ENCODE measurements at regions not wholly inside any gene's neighbourhood (a gene's known extent, or its start where the extent isn't known, plus 50 kb on each side); places are given as distances from the start of the nearest gene placed in this dataset.

DNA sequence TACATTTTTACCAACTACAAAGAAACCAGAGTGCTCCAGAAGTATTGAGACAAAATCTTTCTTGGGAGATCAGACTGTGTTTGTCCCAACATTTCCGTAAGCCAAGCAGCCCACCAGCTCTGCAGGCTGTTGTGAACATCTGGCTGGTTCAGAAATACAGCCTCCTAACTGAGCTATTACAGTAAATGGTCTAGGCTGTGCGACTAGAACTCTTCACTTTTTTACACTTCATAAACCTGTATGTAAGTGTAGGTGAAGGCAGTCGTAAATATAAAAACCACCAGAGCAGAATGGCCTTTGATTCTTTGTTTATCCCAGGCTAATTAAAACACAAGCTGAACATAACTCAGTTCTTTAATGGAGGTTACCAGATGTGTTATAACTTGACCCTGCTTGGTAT is 235.3 kb downstream of the ARRDC4 start:
- no peak for DNase-seq (ENCODE audit: low read depth in 2 of 2)

- no peak for DNase-seq (ENCODE audit: low read depth in 2 of 2)
These were observed 235.9 kb downstream of the ARRDC4 start for GRCh38 chr15:98196371-98196770.

DNA sequence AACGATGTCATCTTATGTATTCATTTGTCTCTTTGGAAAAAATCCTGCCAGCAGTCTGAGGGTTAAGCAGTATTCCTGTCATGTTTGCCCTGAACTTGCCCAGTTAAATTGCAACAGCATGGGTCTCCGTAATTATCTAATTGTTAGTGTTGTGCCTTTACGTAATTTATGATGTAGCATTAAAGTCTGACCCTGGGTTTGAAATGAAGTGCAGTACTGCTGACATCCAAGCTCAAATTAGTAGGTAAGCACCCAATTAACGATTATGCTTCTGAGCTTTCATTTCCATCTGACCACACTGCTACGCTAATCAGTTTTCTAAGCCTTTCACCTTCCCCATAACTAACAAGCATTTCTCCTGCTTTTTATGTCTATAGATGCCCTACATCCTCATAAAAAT is 241.8 kb downstream of the ARRDC4 start:
- no peak for DNase-seq (ENCODE audit: low read depth in 2 of 2)

DNA sequence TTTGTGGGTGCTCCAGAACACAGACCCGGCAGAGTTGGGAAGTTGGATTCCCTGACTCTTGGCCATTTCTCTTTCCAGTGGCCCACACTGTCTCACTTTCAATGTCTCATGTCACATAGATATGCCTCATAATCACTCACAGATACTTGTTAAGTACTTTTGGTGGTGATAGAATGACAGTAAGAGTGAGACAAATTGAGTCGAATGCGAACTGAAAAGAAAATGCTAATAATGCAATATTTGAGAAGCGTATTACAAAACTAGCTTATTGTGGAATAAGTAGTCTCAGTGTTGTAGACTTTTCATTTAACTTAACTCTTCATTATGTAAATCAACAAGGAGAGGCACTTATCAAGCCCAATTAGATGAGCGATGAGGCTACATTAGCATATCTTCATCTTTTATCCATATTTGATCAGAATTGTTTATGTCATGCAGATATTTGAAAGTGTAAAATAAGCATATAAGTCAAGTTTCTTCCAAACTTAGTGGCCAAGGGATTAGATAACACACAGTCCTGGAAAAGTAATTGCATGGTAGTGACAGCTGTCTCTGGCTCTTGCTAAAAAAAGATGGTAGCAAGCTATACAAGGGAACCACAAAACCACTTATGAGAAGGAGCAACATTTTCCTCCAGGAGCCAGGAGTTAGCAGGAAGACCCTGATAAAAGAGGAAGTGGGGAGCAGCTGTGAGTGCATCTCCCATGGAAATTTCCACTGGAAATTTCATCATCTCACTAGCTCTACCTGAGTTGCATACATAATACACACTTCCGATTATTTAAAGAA is 243.6 kb downstream of the ARRDC4 start:
- no peak for DNase-seq (ENCODE audit: low read depth in 2 of 2)

- no peak for DNase-seq (ENCODE audit: low read depth in 2 of 2)
These were observed 247.4 kb downstream of the ARRDC4 start for GRCh38 chr15:98207928-98208327.

DNA sequence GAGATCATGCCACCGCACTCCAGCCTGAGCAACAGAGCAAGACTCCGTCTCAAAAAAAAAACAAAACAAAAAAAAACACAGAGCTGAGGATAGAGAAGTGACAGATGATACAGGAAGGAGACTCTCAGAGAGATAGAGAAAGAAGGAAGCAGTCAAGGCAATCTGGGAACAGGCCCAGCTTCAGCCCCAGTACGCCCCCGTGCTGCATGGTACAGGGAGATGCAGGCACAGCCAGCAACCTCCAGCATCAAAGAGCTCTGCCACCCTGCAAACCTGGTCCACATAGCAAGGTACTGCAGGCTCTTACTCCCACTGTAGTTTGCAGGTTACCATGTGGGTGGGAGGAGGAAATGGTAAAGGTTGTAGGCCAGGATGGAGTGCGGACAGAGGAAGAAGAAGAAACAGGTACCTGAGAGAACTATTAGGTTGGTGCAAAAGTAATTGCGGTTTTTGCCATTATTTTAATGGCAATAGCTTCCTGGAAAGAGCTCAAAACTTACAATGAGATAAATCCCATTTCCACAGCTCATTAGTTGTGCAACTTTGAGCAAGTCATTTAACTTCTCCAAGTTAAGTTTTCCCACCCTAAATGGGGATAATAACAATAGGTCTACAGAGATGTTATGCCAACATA is 253.0 kb downstream of the ARRDC4 start:
- no peak for DNase-seq (ENCODE audit: low read depth in 2 of 2)

DNA sequence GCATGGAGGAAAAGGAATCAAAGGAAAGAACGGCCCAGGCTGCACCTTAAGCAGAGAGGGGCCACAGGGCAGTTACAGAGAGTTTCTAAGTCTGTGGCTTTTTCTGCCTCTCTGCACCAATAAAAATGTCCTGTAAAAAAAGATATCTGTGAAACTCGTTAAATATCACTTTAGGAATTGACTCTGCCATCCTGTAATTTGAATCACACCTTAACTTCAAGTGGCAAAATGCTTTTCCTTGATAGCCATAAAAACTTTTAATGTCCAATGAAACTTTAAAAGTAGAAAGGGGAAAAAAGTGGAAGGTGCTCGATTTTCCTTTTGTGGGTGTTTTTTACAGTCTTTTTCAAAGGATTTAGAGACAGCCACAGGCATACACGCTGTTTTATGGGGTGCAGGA is 255.7 kb downstream of the ARRDC4 start:
- DNase-seq (ENCODE audit: low read depth in 2 of 2): no peak

DNA sequence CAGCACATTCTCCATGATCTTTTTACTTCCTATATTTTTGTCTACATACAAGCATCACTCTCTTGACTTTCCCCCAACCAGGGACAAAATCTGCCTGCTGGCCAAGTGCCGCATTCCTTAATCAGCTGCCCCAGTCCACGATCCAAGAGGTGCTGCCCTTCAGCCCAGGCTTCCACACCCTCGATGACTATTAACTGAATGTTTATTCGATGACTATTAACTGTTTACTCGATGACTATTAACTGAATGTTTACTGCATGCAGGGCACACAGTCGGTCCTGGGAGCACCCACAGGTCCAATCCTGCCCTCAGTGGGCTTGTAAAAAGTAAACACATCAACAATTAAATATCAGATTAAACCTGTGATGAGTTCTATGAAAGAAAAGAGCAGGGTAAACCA is 256.9 kb downstream of the ARRDC4 start:
- DNase-seq (ENCODE audit: low read depth in 2 of 2): no peak

DNA sequence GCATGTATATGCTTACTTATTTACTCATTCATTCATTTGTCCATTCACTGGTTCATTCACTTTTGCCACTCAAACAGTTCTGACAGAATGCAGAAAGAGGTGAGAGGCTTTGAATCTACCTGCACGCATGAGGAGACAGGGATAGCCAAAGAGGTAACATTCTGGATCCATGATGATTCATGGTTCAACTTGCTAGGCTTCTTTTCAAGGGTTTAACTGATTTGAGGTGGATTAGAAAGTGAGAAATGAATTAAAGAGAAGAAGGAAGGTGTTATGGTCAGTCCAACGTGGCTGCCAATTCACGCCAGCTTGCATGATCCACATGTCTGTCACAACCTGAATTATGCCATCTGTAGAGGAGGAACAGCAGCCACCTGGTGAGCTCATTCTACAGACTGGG is 260.6 kb downstream of the ARRDC4 start:
- DNase-seq (ENCODE audit: low read depth in 2 of 2): no peak

DNA sequence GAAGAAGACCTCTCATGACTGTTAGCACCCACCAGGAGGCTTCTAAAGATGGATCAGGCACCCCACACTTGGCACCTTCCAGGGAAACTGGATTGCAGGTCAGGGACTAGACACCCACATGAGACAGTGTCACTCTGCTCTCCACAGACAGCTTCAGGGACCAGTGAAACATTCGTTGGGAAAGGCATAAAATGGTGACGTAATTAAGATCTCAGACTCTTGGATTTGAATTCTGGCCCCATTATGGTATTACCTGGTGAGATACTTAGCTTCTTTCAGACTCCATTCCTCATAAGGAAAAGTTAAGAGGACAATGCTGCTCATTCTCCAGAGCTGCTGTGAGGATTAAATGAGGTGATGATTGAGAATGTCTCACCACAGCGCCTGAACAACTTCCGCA is 261.1 kb downstream of the ARRDC4 start:
- no peak for DNase-seq (ENCODE audit: low read depth in 2 of 2)

DNA sequence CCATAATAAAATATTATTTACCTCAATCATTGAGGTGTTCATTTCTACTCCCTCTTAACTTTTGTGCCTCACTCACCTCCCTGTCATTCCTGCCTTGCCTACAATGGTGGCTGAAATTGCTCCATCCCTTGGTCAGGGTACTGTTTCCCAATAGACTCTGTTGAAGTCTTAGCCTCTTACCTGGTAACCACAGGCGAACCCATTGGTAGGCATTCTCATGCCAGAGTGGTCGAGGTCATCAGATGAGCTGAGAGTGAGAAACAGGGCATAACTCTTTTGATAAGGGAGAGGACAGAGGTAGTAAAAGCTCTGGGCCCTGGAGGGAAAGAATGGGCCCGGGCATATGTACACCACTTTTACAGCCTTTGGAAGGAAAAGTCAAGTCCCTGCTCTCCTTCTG is 265.6 kb downstream of the ARRDC4 start:
- no peak for DNase-seq (ENCODE audit: low read depth in 2 of 2)

DNA sequence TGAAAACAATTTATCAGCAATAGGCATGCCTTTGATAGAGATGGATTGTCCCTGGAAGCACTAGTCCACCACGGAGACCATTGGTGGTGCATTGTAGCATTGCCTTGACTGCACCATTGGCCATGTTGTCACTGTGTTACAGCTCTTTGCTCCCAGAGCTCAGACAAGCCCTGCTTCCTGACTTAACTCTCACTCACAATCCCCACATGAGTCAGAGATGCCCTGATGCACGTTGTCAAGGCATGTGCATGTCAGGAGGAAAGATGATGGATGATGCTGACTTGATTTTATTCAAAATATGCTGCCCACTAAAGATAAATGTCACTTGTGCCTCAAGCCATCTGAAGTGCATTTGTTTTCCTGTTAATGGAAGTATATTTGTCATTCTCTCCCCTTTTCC is 266.1 kb downstream of the ARRDC4 start:
- no peak for DNase-seq (ENCODE audit: low read depth in 2 of 2)

DNA sequence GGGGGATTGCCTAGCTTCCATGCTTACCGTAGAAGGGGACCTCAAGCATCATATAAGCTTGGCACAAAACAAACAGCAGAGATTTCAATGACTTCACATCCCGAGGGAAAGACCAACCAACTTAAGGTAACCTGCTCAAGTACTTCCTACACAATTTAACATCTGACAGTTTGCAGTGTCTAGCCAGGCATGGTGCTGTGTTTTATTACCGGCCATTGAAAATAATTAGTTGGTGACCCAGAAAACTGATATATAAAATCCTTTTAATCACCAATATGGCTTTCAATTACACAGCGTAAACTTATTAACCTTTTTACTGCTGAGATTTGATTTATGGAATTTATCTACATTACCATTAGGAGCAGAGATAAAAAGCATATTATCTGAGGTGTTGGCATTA is 268.3 kb downstream of the ARRDC4 start:
- no peak for DNase-seq (ENCODE audit: low read depth in 2 of 2)

DNA sequence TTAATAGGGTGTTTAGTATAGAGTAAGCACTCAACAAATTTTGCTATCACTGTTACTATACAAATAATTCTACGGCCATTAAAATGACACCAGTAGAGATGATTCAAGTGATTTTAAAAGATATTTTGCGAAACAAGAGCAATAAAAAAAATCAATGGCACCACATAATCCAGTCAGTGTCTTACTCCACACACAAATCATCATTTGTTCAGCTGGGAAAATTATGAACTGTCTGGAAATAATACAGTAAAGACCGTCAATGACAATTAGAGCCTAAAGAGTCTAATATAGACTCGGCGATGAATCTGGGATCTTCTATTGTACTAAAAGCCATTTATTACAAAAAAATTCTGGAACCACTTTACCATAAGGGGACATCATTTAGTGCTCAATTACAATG is 270.5 kb downstream of the ARRDC4 start:
- DNase-seq (ENCODE audit: low read depth in 2 of 2): no peak

DNA sequence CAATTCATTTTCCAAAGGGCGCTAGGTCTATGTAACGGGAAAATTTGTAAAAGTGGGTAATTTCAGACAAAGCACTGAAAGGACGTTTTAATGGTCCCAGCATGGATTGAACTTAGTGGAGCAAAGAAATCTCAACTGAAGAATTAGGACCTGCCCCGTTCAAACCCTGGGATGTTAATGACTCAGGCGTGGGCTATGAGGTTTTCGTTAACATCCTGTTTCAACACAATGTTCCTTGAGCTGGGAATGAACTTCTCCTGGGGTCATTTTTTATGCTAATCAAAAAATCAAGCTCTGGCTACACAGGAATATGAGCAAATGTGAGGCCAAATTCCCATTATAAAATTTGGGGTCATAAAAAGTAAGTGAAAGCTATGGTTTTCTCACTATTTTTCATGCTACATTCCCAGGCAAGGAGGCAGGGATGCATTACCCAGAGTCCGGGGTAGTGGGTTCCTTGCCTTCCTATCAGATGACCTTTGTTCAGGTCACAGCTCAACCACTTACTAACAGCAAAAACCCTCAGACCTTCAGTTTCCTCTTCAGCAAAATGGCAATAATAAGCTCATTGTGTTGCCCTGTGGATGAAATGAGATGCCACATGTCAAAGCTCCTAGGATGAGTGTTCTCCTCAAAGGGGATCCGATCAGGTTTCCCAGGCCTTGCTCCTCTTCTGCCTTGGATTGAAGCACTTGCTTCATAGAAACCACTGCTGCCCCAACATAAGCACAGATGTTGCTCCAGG is 271.4 kb downstream of the ARRDC4 start:
- DNase-seq (ENCODE audit: low read depth in 2 of 2): no peak

- DNase-seq (ENCODE audit: low read depth in 2 of 2): no peak
These were observed 272.3 kb downstream of the ARRDC4 start for GRCh38 chr15:98232761-98233160.

DNA sequence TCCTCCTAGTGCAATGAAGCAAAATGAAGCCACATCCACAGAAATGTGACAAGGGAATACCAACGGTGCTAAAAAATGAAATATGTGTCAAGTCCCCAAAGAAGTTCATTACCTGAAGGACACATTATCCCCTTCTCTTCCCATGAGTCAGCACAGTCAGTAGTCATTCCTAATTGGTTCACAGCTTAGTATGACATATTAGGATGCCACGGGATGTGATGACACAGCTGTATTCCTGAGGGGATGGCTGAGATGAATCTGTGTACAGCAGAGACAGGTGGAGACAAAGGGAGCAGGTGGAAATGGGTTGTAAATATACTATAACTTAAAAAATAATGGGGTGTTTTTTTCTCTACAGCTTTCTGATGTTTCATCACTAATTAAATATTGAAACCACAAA is 273.4 kb downstream of the ARRDC4 start:
- DNase-seq (ENCODE audit: low read depth in 2 of 2): no peak

GRCh38 chr15:98240303-98240702 is 279.8 kb downstream of the ARRDC4 start:
- no peak for DNase-seq (ENCODE audit: low read depth in 2 of 2)

GRCh38 chr15:98241032-98241554 is 280.6 kb downstream of the ARRDC4 start:
- no peak for DNase-seq (ENCODE audit: low read depth in 2 of 2)

DNA sequence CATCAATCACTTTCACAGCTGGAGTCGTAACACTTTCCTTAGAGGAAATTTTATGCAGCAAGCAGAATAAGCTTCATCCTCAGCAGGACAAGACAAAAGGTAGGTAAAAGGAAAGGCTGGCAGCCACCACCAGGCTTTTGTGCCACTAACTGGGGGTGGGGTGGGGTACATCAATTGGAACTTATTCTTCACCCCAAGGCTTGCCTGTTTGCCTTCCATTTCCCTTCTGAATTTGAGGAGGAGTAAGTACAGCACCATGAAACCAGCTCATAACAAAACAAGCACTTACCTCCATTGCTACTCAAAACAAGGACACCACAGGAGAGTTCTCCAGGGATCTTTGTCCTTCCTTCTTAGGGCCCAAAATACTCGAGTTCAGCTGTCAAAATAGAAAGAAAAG is 296.8 kb downstream of the ARRDC4 start:
- DNase-seq (ENCODE audit: low read depth in 2 of 2): no peak

- no peak for DNase-seq (ENCODE audit: low read depth in 2 of 2)
These were observed 303.3 kb downstream of the ARRDC4 start for GRCh38 chr15:98263787-98264186.

- no peak for DNase-seq (ENCODE audit: low read depth in 2 of 2)
These were observed 305.8 kb downstream of the ARRDC4 start for GRCh38 chr15:98266295-98266694.

GRCh38 chr15:98268163-98268562 is 307.7 kb downstream of the ARRDC4 start:
- DNase-seq (ENCODE audit: low read depth in 2 of 2): no peak
